Epidermal melanocyte (primary cell): ENCODE measurements at regions not wholly inside any gene's neighbourhood (a gene's known extent, or its start where the extent isn't known, plus 50 kb on each side); places are given as distances from the start of the nearest gene placed in this dataset.
A peak's percentile ranks its signal among the peaks of the same experiment; 100 is the strongest.
"Not testable (repeated sequence)": the region's sequence is repeated elsewhere in the genome, so short reads cannot be mapped to it uniquely, and the experiment has no call there.

Experiments
- DNase-seq: peaks from one replicate; pipeline ENCODE4 v3.0.0; 2011; ENCODE audit warnings: low spot score; ENCODE audit not compliant: insufficient read length

DNA sequence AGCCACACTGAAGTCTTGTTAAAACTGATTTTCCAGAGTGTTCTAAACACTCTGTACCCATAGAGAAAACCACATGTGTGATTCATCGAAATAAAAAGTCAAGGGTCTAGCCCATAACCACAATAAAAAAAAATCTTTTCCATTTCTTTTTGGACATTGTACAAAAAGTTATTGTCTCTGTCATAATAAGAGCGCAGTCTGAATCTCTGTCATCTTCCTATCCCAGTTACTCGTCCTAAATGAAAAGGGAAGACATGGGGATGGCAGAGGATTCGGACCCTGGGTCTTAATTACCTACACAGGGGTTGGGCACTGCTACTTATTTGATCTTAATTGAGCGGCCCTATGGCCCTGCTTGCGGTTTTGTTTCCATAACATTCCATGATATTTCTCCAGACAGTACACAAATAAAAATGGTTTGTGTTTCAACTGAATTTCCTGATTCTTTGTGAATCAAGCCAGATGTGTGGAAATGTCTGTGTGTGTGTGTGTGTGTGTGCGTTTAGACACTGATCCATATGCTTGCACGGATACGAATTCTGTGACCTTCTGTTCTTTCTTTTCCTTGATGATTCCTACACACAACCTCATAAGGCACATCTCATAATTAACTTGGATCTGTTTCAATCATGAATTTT lies 133.4 kb upstream of the SPATS2L start:
- no peak for DNase-seq

GRCh38 chr2:200173691-200174090 lies 132.8 kb upstream of the SPATS2L start:
- no peak for DNase-seq

- DNase-seq, result no peak
These were observed 131.9 kb upstream of the SPATS2L start for GRCh38 chr2:200174433-200175216.

- no peak for DNase-seq
These were observed 128.3 kb upstream of the SPATS2L start for GRCh38 chr2:200177971-200178911.

- DNase-seq, result no peak
These were observed 127.3 kb upstream of the SPATS2L start for GRCh38 chr2:200179151-200179550.

DNA sequence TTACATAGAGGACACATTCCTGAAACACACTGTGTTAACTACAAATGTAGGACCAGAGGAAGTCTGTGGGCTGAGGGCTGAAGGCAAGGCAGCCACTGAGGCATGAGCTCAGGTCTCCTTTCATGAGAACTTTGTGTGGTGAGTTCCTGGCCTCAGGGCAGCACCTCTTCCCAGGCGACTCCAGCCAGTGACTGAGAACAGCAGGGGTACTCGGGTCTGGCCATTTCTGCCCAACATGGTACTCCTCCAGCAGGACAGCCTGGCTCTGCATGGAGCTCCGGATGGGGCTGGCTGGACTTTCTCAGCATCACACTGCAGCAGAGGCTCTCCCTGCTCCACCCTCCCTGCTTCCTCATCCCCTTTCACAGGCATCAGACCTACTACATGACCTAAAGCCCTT lies 125.5 kb upstream of the SPATS2L start:
- no peak for DNase-seq

DNA sequence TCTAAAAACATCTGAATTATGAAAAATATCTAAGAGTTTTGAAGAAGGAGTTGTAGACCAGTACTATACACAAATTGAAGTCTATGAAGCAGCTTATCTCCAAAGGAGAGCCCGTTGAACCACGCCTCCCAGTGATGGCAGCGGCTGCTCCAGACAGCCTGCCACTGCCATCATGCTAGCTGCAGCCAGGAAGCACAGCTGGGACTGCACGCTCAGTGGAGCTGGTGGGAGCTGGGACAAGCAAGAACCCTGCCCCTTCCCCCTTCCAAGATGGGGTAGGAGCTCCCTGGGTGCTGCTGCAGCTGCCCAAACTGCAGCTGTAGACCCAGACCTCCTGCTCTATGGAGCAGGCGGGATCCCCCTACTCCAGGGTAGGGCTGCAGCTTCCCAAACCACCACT lies 124.7 kb upstream of the SPATS2L start:
- DNase-seq, result no peak

DNA sequence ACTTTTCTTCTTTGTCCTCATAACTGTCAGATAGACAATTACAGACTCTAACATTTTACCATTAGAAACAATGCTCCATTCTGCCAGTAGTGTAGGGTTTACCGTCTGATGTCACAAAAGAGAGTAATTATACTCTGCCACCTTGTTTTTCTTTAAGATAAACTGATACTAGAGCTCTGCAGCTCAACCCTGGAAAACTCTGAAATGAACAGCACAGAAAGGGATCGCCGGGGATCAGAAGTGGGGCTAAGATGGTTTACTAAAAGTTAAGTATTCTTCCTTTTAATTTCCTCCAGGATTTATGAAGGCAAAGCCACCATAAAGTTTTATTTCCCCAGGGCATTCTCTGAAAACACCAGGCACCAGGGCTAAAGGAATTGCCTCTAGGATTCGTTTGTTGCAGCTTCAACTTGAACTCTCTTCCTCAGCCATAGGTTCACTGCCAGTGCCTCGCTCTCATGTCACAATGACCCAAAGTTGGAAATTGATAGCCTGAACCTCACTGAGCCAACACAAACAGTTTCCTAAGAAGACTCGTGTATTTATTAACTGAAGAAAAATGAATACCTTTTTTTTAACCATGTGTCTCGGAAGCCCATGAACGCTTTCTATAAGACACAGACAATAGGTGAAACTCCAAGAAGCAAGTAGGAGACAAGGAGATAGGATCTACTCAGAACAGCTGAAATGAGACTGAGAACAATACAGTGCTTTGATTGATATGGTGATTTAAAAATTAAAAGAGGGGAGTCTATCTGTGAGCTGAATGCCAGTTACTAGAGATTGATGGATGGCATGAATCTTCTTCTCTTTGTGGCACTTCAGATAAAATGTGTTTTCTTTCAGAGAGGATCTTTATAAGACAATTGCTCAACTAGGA lies 121.5 kb upstream of the SPATS2L start:
- DNase-seq, result no peak

- no peak for DNase-seq
These were observed 120.9 kb upstream of the SPATS2L start for GRCh38 chr2:200185628-200186000.

- no peak for DNase-seq
These were observed 120.5 kb upstream of the SPATS2L start for GRCh38 chr2:200186002-200186401.

GRCh38 chr2:200188876-200189275 lies 117.6 kb upstream of the SPATS2L start:
- DNase-seq, result no peak

DNA sequence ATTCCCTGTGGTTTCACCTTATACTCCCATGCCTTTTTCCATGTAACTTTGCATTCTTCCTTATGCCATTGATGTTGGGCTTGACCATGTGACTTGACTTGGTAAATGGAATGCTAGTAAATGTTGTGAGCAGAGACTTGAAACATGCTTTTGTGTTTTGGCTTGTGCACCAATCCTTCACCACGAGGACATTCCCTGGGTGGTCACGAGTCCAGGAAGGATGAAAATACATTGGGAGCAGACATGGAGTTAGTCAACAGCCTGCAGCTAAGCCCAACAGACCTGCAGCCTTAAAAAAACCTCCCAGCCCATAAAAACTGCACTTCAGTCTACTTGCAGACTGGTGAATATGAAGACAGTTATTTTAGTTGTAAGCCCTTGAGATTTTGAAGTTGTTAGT lies 116.5 kb upstream of the SPATS2L start:
- DNase-seq, result peak; percentile 38

DNA sequence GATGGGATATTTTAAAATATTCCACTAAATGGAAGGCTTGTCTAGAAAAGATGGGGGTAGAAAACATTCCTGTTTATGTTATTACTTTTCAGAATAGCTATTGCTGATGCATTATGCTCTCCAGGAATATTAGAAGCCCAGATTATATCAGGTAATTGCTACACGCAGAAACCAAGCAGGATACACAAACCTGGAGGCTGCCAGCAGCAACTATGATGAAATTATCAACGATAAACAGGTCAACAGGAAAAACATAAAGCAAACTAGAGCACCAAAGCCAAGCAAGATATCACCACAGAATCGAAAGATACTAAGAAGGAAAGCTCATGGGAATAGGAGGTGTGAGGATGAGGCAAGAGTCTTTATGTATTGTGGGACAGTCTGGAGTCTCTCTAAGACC lies 113.2 kb upstream of the SPATS2L start:
- no peak for DNase-seq

GRCh38 chr2:200193791-200194190 lies 112.7 kb upstream of the SPATS2L start:
- DNase-seq, result no peak

DNA sequence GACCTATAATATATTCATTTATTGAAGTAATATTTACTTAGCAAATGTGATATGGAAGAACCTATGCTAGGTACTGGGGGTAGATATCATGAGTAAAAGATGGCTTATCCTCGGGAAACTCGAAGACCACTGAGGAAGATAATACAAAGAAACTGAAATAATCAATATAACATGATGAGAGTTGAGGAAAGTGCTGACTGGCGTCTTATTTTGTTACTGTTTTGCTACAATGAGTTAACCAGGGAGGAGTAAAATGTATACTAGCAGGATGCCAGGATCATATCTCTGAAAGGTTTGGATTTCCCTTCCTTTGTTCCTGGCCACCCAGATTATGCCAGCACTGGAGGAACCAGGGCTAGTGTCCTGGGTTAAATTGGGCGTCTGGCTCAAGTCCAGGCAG lies 111.7 kb upstream of the SPATS2L start:
- DNase-seq, result no peak

DNA sequence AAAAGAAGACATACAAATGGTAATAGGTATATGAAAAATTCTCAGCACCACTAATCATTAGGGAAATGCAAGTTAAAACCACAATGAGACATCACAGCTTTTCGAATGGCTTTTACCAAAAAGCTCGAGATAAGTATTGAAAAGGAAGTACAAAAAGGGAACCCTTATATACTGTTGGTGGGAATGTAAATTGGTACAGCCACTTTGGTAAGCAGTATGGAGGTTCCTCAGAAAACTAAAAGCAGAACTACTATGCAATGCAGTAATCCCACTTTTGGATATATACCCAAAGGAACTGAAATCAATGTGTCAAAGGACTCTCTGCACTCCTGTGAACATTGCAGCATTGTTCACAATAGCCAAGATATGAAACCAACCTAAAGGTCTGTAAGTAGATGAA lies 107.5 kb upstream of the SPATS2L start:
- no peak for DNase-seq

DNA sequence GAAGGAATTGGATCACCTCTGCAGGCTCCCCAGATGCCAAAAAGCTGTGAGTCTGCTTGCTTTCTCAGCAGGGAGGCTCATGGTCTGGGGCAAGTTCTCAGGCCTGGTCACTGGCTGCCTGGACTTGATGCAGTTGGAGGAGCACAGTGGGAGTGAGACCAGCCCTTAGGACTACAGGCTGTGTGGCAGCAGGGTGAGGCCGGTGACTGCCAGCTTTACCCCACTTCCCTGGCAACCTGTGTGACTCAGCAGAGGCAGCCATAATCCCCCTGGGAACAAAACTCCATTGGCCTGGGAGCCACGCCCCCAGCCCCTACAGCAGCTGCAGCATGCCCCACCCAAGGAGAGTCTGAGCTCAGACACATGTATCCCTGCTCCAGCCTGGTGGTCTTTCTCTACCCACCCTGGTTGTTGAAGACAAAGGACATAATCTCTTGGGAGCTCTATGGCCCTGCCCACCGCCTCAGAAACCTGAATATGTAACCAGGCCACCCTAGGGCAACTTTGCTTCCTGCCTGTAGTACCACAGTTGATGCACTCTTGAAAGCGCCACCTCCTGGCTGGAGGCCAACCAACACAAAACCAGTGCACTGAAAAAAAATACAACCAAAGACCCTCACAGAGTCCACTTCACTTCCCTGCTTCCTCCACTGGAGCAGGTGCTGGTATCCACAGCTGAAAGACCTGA lies 106.8 kb upstream of the SPATS2L start:
- DNase-seq, result no peak

GRCh38 chr2:200201839-200202238 lies 104.7 kb upstream of the SPATS2L start:
- not testable (repeated sequence) for DNase-seq

DNA sequence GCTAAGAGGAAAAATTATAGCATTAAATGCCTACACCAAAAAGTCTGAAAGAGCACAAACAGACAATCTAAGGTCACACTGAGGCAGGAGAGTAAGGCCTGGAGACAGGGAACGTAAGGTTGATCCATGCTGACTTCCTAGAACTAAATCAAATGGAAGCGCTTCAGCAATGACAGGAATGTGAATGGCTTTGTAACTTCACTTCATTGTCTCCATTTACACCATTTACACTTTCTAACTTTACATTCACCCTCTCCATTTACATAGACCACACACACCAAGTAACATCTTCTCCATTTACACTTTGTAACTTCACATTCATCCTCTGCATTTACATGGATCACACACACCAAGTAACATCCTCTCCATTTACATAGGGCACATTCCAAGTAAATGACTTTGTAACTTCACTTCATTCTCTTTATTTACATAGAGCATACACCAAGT lies 103.1 kb upstream of the SPATS2L start:
- DNase-seq, result no peak

DNA sequence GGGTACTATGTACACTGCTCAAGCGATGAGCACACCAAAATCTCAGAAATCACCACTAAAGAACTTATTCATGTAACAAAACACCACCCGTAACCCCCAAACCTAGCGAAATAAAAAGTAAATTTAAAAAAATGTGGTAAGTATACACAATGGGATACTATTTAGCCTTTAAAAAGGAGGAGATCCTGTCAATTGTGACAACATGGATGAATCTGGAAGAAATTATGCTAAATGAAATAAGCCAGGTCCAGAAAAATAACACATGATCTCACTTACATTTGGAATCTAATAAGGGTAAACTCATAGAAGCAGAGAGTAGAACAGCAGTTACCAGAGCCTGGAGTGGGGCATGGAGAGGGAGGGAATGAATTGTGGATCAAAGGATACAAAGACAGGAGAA lies 98.5 kb upstream of the SPATS2L start:
- no peak for DNase-seq
